GM10266 (cell line): ENCODE measurements at regions not wholly inside any gene's neighbourhood (a gene's known extent, or its start where the extent isn't known, plus 50 kb on each side); places are given as distances from the start of the nearest gene placed in this dataset.
A peak's percentile ranks its signal among the peaks of the same experiment; 100 is the strongest.

ENCODE experiments used
- DNase-seq: peaks from one replicate; pipeline ENCODE4 v3.0.0; 2012; ENCODE audit errors: extremely low spot score
- TF ChIP-seq, protein P1 (sequence below): IDR thresholded peaks from 2 replicates; pipeline ENCODE4 v1.5.1; 2012; ENCODE audit warnings: mild to moderate bottlenecking, low read depth; ENCODE audit not compliant: control insufficient read depth, insufficient read depth; ENCODE audit errors: missing control alignments

DNA sequence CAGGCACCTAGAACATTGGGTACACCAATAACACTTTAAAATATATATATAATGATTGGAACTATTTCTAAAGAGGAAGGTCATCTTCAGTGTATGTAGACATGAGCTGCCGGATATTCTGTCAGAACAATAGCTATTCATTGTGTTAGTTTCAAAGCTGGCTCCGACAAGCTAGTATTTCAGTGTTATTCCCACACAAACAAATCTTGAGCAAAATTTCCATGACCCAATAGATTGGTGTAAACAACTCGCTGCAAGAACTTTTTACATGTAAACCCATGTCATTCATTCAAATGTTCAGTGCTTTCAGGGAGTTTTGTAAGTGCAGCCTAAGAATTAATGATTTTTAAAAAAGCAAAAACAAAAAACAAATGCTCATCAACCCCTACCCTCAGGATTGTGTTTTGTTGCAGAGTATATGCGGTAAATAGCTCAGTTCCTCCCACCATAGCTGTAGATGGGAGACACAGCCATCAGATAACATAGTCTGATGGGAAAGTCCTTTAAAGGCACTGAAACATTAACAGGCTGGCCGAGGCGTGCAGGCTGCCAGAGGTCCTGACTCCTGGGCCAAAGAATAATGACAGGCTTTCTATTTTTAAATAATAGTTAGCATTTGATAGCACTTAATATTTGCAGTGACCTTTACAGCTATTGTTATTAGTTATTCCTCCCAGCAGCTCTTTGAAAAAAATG lies 150.3 kb upstream of the ARHGAP5 start:
- no peak for DNase-seq
- TF ChIP-seq, protein P1, sequence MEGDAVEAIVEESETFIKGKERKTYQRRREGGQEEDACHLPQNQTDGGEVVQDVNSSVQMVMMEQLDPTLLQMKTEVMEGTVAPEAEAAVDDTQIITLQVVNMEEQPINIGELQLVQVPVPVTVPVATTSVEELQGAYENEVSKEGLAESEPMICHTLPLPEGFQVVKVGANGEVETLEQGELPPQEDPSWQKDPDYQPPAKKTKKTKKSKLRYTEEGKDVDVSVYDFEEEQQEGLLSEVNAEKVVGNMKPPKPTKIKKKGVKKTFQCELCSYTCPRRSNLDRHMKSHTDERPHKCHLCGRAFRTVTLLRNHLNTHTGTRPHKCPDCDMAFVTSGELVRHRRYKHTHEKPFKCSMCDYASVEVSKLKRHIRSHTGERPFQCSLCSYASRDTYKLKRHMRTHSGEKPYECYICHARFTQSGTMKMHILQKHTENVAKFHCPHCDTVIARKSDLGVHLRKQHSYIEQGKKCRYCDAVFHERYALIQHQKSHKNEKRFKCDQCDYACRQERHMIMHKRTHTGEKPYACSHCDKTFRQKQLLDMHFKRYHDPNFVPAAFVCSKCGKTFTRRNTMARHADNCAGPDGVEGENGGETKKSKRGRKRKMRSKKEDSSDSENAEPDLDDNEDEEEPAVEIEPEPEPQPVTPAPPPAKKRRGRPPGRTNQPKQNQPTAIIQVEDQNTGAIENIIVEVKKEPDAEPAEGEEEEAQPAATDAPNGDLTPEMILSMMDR: no peak

DNA sequence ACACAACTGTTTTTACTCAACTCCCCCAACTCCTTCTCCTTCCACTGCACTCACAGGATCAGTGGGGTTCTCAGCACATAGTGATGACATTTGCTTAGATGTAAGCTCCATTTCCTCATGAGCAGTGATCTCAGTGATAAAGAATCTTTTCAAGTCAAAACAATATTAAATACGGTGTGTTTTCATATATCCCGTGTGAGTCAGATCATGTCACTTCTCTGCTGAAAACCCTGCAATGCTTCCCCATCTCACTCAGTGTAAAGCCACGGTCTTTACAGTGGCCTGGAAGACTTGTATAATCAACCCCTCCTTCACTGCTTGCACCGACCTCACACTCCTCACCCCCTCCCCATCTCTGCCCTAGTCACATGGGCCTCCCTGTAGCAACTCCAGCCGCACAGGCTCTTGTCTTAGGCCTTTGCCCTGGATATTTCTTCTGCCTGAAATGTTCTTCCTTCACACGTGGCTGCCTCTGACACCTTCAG lies 149.7 kb upstream of the ARHGAP5 start:
- TF ChIP-seq, protein P1: no peak
- no peak for DNase-seq

DNA sequence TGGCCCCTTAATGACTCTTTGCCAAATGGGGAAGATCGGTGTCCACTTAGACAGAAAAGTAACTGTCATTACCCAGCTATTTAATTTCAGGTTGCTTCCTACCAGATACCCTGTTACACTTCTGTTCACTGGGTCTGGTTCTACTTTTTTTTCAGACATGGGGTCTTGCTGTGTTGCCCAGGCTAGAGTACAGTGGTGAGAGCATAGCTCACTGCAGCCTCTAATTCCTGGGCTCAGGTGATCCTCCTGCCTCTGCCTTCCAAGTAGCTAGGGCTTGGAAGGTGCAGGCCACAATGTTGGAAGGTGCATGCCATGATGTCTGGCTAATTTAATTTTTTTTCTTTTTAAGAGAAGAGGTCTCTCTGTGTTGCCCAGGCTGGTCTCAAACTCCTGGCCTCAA lies 147.0 kb upstream of the ARHGAP5 start:
- no peak for DNase-seq
- TF ChIP-seq, protein P1: no peak

DNA sequence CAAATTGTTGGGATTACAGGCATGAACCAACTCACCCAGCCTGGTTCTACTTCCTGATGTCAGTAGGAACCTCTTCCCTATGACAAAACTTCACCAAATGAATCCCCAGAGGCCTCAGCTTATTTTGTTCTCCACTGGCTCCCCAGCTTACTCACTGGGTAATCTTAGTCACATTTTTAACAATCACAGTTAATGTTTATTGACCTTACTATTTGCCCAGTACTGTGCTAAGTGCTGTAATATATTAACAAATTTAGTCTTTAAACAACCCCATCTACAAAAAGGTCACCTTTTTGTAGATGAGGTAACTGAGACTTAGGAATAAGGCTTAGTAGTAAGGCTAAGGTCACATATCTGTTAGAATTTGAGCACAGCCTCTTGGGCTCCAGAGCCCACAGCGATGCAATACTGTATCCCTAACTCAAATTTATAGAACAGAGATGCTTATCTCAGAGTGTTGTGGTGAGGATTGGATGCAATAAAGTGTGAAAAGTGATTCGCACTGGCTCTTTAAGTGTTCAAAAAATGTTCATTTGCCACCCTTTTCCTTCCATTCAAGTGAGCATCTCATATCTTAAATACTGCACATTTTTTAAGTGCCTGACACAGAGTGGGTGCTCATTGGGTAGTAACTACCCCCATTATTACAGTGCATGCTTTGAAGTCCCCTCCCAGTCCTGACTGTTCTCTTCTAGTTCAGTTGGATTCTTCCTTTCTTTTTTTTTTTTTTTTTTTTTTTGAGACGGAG lies 146.4 kb upstream of the ARHGAP5 start:
- TF ChIP-seq, protein P1: no peak
- DNase-seq: no peak

DNA sequence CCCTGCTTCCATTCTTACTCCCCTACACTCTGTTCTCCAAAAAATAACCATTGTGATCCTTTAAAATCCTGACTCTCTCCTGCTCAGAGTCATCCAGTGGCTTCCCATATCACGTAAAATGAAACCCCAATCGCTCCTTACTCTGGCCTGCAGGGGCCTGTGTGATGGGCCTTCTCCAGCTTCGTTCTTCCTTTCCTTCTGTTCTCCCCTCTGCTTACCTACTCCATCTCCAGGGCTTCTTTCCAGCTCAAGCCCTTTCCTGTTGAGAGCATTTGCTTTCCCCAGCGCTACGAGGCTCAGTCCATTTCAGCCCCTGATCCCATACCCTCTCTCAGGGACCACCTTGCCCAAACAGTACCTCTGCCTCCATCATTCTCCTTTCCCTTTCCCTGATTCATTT lies 144.4 kb upstream of the ARHGAP5 start:
- TF ChIP-seq, protein P1: no peak
- no peak for DNase-seq

DNA sequence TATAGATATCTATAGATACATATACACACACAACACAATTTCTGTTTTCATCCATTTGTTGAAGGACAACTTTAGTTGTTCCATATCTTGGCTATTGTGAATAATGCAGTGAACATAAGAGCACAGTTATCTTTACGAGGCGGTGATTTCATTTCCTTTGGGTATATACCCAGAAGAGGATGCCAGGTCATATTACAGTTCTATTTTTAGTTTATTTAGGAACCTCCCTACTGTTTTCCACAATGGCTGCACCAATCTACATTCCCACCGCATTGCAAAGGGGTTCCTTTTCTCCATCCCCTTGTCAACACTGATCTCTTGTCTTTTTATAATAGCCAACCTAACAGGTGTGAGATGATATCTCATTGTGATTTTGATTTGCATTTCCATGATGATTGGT lies 143.4 kb upstream of the ARHGAP5 start:
- TF ChIP-seq, protein P1: no peak
- no peak for DNase-seq

DNA sequence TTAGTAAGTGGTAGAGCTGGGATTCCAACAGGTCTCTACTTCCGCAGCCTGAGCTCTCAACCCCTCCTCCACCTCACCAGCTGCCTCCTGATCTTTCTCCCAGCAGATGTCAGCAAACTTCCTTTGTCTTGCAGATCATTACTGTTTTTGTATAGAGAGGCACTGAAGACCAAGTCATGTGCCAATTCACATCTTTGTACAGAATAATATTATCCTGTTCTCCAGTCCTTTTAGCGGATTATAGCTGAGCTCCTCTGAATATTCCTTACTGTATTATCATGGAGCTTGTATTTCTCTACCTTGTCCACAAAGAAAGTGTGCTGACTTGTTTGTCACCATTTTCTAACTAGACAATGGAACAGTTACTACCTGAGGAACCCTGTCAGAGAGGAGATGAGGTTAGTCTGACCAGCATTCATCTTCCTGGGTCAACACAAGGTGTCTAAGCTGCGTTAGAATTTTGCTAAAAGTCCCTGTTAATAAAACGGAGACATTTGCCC lies 142.3 kb upstream of the ARHGAP5 start:
- DNase-seq: no peak
- TF ChIP-seq, protein P1: peak; percentile 24
